ENCODE measurements at regions not wholly inside any gene's neighbourhood (a gene's known extent, or its start where the extent isn't known, plus 50 kb on each side); places are given as distances from the start of the nearest gene placed in this dataset.

DNA sequence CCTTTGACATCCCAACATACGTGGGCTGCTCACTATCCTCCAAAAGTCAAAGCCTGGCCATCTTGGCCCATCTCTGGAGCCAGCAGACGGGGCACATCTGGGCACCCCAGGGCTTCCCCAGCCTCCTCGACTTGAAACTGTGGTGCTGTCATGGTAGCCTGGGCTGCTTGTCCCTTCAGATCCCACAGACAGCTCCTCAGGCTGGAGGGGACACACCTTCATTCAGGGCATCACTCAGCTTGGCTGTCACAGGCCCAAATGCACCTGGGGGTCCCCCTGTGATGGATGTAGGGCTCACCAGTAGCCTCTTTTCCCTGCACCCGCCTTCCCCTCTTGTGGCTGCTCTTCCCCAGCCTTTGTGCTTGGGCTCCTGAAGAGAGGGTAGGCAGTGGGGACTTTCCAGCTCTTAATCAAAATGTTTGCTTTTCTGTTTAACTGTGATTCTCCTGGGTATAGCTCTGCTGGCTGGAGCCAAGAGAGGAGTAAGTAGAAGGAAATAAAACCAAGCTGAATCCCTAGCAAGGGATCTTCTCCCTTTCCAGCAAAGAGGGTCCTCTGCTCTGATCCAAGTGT lies 92.3 kb downstream of the GYPC start:
- no peak for TF ChIP-seq POLR2A (IDR thresholded peaks at IDR 0.05; ENCODE audit: extremely low read depth, insufficient read length)
- TF ChIP-seq, protein P1, sequence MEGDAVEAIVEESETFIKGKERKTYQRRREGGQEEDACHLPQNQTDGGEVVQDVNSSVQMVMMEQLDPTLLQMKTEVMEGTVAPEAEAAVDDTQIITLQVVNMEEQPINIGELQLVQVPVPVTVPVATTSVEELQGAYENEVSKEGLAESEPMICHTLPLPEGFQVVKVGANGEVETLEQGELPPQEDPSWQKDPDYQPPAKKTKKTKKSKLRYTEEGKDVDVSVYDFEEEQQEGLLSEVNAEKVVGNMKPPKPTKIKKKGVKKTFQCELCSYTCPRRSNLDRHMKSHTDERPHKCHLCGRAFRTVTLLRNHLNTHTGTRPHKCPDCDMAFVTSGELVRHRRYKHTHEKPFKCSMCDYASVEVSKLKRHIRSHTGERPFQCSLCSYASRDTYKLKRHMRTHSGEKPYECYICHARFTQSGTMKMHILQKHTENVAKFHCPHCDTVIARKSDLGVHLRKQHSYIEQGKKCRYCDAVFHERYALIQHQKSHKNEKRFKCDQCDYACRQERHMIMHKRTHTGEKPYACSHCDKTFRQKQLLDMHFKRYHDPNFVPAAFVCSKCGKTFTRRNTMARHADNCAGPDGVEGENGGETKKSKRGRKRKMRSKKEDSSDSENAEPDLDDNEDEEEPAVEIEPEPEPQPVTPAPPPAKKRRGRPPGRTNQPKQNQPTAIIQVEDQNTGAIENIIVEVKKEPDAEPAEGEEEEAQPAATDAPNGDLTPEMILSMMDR (IDR thresholded peaks at IDR 0.05; ENCODE audit: low read depth, low read length): no peak
